ENCODE measurements at regions not wholly inside any gene's neighbourhood (a gene's known extent, or its start where the extent isn't known, plus 50 kb on each side); places are given as distances from the start of the nearest gene placed in this dataset.

DNA sequence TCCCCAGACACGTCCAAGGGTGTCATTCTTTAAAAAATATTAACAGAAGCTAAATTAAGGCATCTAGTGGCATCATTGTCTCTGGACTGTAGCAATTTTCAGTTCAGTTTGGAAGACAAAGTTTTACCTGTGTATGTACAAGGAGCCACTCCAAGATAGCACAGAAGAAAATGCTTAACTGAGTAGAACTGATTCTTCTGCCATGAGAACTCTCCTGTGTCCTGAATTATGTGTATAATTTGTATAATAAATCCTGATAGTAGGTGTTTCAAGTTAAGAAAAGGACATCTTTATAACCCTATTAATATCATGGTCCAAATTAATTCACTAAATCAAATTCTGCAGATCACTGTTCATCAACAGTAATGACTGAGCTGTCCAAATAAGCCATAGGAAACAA is 1104.0 kb downstream of the XPNPEP1 start:
- no peak for DNase-seq

- DNase-seq, result no peak
Observed at GRCh38 chr10:108817584-108817983, 1105.7 kb downstream of the XPNPEP1 start.

- no peak for DNase-seq
Observed at GRCh38 chr10:108817135-108817534, 1106.2 kb downstream of the XPNPEP1 start.

DNA sequence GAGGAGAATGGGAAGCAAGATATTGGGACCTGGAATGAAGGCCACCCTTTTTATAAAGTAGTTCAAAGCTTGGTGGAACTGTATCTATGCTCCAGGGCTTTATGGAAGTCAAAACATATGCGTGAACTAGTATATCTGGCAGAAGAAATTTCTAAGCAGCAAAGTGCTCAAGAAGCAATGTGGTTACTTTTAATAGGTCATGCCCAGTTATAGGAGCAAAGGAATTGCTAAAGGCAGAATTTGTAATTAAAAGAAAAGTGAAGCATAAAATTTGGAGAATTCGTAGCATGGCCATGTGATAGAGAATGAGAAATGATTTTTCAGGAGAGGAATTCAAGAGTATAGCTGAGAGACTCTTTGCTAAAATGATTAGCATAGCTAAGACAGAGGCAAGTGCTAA is 1110.4 kb downstream of the XPNPEP1 start:
- no peak for DNase-seq

GRCh38 chr10:108812296-108812695 is 1111.0 kb downstream of the XPNPEP1 start:
- DNase-seq, result no peak

DNA sequence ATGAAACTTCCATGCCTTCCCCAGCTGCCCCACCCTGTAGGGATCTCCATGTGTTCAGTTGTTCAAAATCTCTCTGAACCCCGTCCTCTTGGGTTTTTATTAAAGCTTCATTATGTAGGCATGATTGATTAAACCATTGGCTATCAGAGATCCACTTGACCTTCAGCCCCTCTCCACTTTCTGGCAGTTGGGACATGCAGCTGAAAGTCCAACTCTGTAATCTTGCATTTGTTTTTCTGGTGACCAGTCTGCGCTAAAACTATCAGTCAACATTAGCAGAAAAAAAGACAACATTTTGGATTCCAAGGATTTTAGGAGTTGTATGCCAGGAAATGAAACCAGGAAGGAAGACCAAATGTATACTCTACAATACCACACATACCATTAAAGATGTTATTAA is 1115.1 kb downstream of the XPNPEP1 start:
- no peak for DNase-seq

DNA sequence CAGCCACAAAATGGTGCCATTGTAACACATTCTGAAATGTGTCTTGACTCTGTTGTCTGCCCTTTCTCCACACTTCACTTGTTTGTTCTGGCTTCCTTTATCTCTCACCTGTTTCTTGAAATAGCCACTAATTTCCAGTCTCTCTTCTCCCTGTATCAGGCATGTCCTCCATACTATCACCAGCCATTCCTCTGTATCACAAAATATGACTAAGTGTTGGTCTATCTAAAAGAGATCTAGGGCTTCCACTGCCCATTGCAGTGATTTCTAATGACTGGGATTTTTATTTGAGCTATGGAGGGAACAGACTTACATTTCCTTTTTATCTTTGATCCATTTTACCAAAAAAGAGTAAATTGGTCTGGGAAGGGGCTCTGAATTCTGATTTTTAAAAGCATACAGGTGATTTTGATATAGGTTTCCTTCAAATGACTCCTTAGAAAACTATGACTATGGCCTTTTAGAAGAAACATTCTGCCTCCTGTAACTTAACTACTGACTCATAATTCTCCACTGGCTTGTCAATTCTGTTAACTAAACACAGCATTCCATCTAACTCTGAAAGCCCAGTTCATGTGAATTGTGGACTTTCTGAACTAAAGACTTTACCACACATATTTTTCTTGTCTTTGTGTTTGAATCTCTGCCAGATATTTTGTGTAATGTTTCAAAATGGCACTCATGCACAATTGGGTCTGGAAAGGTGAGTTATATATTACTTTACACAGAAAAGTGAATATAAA is 1121.4 kb downstream of the XPNPEP1 start:
- no peak for DNase-seq

- no peak for DNase-seq
Observed at GRCh38 chr10:108801220-108801619, 1122.1 kb downstream of the XPNPEP1 start.

DNA sequence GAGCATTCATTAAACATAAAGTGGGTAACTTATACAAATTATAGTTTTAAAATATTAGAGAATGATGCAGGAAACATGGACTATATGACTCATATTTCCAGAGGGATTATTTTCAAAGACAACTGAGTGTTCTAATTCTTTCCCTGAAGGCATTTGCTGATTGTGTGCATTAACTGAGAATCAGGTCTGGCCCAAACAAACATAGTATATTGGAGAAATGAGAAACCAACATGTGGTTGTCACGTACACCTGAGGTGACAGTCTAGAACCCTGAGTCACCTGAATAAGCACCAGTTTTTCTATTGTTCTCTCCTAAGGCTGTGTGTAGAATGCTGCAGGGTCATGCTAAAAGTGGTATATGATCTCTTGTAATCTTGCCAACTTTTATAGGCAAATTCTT is 1125.7 kb downstream of the XPNPEP1 start:
- no peak for DNase-seq

DNA sequence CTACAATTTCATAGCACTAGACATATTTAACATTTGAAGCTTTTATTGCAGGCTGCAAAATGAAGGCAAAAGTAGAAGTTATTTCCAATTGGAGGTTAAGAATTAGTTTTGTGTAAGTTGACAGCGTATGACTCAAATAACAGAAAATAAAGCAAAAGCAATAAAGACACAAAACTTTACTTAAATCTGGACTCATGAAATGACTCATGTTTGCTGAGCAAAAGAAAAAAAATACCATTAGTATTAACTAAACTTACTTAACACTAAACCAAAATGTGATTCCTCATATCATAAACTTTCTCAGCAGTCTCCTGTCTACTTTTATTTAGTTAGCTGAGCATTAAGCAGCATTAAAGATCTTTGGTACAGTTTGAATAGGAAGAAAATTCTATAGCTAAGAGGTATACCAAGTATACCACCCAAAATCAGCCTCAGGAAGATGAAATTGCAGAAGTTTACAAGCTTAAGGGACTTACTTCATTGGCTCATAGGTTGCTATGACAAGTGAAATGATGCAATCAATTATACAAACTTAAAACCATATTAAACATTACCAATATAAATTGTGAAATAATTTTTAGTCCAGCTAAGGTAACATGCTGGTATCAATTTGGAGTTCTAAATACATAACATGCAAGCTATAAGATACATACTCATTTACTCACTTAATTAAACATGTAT is 1131.4 kb downstream of the XPNPEP1 start:
- no peak for DNase-seq

GRCh38 chr10:108791030-108791429 is 1132.3 kb downstream of the XPNPEP1 start:
- DNase-seq, result no peak

DNA sequence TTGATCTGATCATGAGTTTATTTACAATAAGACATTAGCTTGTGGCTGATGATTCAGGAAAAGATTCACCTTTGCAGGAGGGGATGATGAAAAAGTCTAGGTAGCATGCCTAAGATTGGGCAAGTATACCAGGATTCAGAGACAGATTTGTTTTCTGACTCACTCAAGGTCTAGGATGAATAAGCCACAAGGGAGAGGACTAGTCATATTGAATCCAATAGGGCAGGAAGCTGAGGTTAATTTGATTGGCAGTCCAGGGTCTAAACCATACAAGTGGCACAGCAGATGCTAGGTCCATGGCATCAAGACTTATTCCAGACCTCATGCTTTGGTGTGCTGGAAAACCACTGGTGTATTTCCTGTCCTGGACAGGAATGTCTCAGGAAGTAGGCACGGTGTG is 1133.4 kb downstream of the XPNPEP1 start:
- DNase-seq, result no peak

DNA sequence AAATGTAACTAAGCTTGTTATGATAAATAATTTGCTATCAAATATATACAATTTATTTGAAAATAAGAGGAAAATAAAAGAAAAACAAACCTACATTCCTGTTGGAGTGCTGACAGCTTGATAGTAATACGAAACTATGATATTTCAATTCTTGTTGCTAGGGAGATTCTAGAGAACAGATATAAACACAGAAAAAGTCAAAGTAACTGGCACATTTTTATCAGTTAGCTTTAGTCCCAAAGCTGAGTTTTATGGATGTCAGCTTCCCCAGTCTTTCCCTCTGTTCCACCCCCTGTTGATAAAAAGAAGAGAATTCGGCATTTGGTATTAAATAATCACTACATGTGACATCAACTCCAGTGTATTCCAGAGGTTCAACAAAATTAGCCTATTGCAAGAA is 1134.0 kb downstream of the XPNPEP1 start:
- DNase-seq, result no peak

DNA sequence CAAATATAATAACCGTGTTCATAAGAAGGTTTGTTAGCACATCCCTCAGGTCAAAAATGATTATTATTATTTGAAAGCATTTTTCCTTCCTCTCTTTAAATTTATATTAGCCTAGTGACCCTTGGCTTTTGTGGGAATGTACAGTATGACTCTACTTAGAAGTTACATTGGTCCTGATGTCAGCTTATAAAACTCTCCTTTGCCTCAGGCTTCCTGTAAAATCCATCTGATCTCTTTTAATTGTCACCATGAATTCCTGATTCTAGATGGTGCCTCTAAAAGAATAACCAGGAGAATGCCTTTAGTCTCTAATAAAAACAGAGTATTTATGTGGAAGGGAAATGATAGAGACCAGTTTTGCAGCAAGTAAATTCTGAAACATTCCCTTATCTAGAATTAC is 1134.4 kb downstream of the XPNPEP1 start:
- no peak for DNase-seq

GRCh38 chr10:108787932-108788331 is 1135.4 kb downstream of the XPNPEP1 start:
- DNase-seq, result no peak

DNA sequence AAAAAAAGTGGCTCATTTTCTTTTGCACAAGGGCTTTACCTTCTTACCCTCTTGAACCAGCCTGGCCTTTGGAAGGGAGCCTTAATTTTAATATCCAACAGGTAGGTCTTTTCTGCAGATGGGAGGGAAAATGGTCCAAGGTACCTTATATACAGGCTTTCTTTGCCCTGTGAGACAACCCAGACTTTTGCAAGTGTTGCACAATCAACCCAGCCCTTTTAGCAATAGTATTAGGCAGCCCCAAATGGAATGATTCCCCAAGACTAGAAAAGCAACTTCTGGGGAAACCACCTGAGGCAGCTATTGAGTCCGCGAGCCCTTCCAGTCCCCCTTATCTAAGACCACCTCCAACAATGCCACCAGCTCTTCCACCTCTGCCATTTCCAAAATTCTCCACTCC is 1138.3 kb downstream of the XPNPEP1 start:
- no peak for DNase-seq

DNA sequence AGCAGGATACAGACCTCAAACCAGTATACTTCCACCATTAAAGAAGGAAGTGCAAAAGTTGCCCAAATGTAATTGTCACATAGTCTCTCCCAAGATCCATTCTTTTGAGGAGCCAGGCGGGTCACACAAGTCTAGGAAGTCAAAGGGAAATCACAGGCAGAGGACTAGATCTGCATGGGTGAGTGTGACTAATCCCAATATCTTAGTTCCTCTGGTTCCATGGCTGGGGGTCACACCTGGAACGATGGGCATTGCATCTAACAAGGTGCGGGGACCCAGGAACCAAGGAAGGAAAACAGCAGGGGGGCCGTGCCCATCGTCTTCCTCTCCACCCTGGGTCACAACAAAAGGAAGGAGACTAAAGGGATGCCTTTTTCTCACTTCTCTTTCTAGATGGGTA is 1138.8 kb downstream of the XPNPEP1 start:
- DNase-seq, result no peak

GRCh38 chr10:108783897-108784296 is 1139.4 kb downstream of the XPNPEP1 start:
- peak; percentile 75 for DNase-seq

GRCh38 chr10:108782411-108782810 is 1140.9 kb downstream of the XPNPEP1 start:
- no peak for DNase-seq

DNA sequence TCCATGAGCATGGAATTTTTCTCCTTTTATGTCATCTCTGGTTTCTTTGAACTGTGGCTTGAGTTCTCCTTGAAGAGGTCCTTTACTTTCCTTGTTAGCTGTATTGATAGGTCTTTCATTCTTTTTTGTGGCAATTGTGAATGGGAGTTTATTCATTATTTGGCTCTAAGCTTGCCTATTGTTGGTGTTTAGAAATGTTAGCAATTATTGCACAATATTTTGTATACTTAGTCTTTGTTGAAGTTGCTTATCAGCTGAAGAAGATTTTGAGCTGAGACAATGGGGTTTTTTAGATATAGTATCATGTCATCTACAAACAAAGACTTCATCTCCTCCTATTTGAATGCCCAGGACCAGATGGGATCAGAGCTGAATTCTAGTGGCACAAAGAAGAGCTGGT is 1143.8 kb downstream of the XPNPEP1 start:
- DNase-seq, result no peak

DNA sequence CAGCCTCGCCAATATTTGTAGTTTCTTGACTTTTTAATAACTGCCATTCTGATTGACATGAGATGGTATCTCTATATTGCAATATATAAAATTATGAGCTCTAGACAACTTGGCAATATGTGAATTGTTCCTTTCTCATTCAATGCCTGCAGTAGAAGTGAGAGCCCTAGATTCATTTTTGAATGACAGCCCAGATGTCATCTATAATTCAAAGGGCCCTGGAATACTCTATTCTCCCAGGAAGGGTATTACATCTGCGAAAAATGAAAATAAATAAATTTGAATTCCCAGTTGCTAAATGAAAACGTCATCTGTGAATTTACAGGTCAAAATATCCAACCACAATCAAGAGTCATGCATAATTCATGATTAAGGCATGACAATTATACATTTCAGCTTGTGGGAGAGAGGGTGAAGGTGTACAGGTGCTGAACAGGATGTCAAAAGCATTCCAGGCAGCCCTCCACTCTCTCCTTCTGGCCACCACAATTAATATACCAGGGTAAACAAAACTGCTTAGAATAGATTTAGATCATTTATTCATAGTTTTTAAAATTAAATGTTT is 1147.3 kb downstream of the XPNPEP1 start:
- DNase-seq, result no peak

DNA sequence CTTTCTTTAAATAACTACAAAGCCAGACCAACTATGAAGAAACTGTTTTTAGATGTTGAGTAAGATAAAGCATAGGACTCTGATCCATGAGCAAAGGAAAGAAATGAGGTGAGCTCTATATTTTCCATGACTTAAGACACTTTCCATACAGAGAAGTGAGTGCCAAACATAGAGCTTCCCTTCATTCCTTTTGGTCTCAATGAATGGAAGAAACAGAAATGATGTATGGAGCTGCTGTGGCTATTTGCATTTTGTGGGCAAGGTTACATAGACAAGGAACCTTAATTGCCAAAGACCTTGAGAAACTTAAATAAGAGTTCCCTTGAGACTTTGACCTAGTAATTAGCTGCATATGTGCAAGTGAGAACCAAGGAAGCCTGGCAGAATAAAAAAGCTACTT is 1152.2 kb downstream of the XPNPEP1 start:
- DNase-seq, result no peak

DNA sequence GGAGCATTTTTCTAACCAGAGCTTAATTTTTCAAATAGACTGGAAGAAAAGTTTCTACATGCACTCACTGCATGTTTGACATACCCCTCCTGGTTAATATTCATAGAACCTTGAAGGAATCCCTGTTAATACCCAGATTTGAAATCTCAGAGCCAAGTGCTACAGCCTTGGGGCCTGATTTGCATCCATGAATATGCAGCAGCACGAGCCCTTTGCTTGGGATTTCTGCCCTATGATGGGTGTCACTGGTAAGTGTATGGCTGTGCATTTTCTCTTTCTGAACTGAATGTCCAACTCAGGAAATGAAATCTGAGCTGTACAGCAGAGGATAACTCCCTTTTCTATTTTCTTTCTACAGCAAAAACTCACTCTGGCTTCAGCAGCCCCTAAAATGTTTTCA is 1157.5 kb downstream of the XPNPEP1 start:
- no peak for DNase-seq

- DNase-seq, result no peak
Observed at GRCh38 chr10:108757946-108758345, 1165.4 kb downstream of the XPNPEP1 start.

- no peak for DNase-seq
Observed at GRCh38 chr10:108755646-108756045, 1167.7 kb downstream of the XPNPEP1 start.
